ENCODE measurements at regions not wholly inside any gene's neighbourhood (a gene's known extent, or its start where the extent isn't known, plus 50 kb on each side); places are given as distances from the start of the nearest gene placed in this dataset.

- TF ChIP-seq EZH2phosphoT487 (IDR thresholded peaks at IDR 0.05; ENCODE audit: borderline replicate concordance, low read length) (no peak), CTCF (IDR thresholded peaks at IDR 0.05; ENCODE audit: low read depth, low read length, poor library complexity, severe bottlenecking) (no peak)
These were observed 258.0 kb upstream of the KCND2 start for GRCh38 chr7:120014925-120015465.

All from DOHH2 (cell line).